ENCODE measurements at regions not wholly inside any gene's neighbourhood (a gene's known extent, or its start where the extent isn't known, plus 50 kb on each side); places are given as distances from the start of the nearest gene placed in this dataset.

DNA sequence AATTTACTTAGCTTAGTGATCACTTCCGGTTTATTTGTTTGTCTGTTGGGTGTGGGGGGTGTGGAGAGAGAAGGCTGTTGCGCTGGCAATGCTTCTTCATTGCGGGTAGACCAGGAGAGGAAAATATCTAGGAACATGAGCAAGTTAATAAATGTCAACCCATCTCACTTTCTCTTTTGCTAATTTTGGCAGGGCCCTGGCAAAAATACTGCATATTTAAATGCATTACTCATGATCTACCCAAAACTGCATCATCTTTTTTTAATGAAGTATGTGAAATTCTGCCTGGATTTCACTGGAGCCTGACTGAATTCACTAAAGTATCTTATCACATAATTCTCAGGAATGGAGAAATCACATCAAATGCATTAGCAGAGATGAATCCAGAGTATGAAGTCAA is 1131.0 kb upstream of the NXPH2 start:
- TF ChIP-seq, protein P1, sequence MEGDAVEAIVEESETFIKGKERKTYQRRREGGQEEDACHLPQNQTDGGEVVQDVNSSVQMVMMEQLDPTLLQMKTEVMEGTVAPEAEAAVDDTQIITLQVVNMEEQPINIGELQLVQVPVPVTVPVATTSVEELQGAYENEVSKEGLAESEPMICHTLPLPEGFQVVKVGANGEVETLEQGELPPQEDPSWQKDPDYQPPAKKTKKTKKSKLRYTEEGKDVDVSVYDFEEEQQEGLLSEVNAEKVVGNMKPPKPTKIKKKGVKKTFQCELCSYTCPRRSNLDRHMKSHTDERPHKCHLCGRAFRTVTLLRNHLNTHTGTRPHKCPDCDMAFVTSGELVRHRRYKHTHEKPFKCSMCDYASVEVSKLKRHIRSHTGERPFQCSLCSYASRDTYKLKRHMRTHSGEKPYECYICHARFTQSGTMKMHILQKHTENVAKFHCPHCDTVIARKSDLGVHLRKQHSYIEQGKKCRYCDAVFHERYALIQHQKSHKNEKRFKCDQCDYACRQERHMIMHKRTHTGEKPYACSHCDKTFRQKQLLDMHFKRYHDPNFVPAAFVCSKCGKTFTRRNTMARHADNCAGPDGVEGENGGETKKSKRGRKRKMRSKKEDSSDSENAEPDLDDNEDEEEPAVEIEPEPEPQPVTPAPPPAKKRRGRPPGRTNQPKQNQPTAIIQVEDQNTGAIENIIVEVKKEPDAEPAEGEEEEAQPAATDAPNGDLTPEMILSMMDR (conservative IDR thresholded peaks at IDR 0.05; ENCODE audit: low read depth, low read length), result no peak
- TF ChIP-seq EZH2phosphoT487 (IDR thresholded peaks at IDR 0.05; ENCODE audit: borderline replicate concordance, low read length) (no peak), EZH2 (IDR thresholded peaks at IDR 0.05; ENCODE audit: low read length, unreplicated experiment) (no peak)
